Activated B cell treated with CpG ODN at 0.5 μM for 24 hours (primary cell): ENCODE measurements at regions not wholly inside any gene's neighbourhood (a gene's known extent, or its start where the extent isn't known, plus 50 kb on each side); places are given as distances from the start of the nearest gene placed in this dataset.

Source experiments
- ATAC-seq: fragments of 200-7000 bp; cut with Tn5 transposase; one replicate; pipeline ENCODE4 v1.10.0; 2021; ENCODE audit warnings: low read depth, mild to moderate bottlenecking, moderate library complexity
- CTCF ChIA-PET: fragments of 350-600 bp; sonication (Branson Sonifier 250); formaldehyde crosslinking; loops from one replicate; lab custom pipeline; 2021; ENCODE audit warnings: antibody characterized with exemption; lab: Charles Lee
- POLR2A ChIA-PET: fragments of 350-600 bp; sonication (Branson Sonifier 250); formaldehyde crosslinking; loops from one replicate; lab custom pipeline; 2021; ENCODE audit warnings: antibody characterized with exemption; lab: Charles Lee
- DNase-seq: peaks from one replicate; pipeline ENCODE4 v3.0.0; 2022
- H3K27ac Mint-ChIP-seq: one replicate; pipeline ENCODE4 v1.8.0; 2020; ENCODE audit warnings: mixed read lengths
- H3K27me3 Mint-ChIP-seq: one replicate; pipeline ENCODE4 v1.8.0; 2021; ENCODE audit warnings: mixed read lengths
- H3K36me3 Mint-ChIP-seq: one replicate; pipeline ENCODE4 v1.8.0; 2021; ENCODE audit warnings: low read depth, mixed read lengths
- H3K4me1 Mint-ChIP-seq: one replicate; pipeline ENCODE4 v1.8.0; 2021; ENCODE audit warnings: mixed read lengths
- H3K4me3 Mint-ChIP-seq: one replicate; pipeline ENCODE4 v1.8.0; 2020; ENCODE audit warnings: mild to moderate bottlenecking, mixed read lengths
- H3K9me3 Mint-ChIP-seq: one replicate; pipeline ENCODE4 v1.8.0; 2020; ENCODE audit warnings: mixed read lengths
- CTCF ChIP-seq: fragments of 200-600 bp; IDR thresholded peaks from one replicate; pipeline ENCODE4 v1.8.0; 2022; ENCODE audit warnings: antibody characterized with exemption, mild to moderate bottlenecking
- intact Hi-C: fragments of 100-400 bp; cut with micrococcal nuclease; formaldehyde crosslinking; loops from one replicate; pipeline ENCODE4 v1.15.1; 2024

- Mint-ChIP-seq H3K27ac (no peak overlapping the region), H3K4me3 (no peak overlapping the region), H3K9me3 (peaks cover under 1% of the 10 kb centered on the region), H3K36me3 (no peaks in the 10 kb centered on the region), H3K27me3 (peaks cover 18% of the 10 kb centered on the region), H3K4me1 (no peaks in the 10 kb centered on the region)
- TF ChIP-seq CTCF, result no peak
- POLR2A ChIA-PET, result interaction anchor here (0.5 kb wide), 1 partner anchor 1040 kb away, joined by 5 read pairs; no protein-coding TSS in a partner anchor
- intact Hi-C loops, result no loop called here
- DNase-seq (no peak), ATAC-seq (no peak)
- CTCF ChIA-PET, result no interaction called here
Observed at GRCh38 chr11:69956669-69957190, 121.4 kb upstream of the ANO1 start.

DNA sequence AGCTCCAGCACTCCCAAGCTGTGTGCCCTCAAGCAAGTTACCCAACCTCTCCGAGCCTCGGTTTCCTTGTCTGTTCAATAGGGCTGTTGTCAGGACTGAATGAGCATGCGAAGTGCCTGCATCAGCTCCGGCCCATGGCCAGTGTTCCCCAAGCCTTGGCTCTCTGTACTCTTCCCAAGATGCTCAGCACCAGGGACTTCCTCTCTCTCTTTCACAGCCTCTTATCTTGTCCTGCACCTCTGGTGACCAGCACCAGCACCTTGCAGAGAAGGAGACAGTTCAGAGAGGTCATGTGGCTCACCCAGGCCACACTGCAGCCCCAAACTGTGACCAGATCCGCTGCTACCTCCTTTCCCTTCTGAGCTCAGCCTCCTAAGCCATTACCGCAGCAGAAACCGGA is 120.3 kb upstream of the ANO1 start:
- ATAC-seq (no peak), DNase-seq (no peak)
- TF ChIP-seq CTCF, result no peak
- H3K4me1 Mint-ChIP-seq, result no peaks in the 10 kb centered on the region
- no peaks in the 10 kb centered on the region for H3K36me3 Mint-ChIP-seq
- ChIA-PET POLR2A (no interaction called here), CTCF (no interaction called here)
- H3K9me3 Mint-ChIP-seq, result peaks cover 2% of the 10 kb centered on the region
- no peak overlapping the region for H3K27ac Mint-ChIP-seq
- peaks cover 18% of the 10 kb centered on the region for H3K27me3 Mint-ChIP-seq
- H3K4me3 Mint-ChIP-seq, result no peak overlapping the region
- intact Hi-C loops, result no loop called here

- ATAC-seq (no peak), DNase-seq (no peak)
- intact Hi-C loops, result no loop called here
- Mint-ChIP-seq H3K9me3 (peaks cover 2% of the 10 kb centered on the region), H3K4me1 (no peaks in the 10 kb centered on the region), H3K4me3 (no peak overlapping the region), H3K27ac (no peak overlapping the region), H3K36me3 (no peaks in the 10 kb centered on the region), H3K27me3 (peaks cover 18% of the 10 kb centered on the region)
- ChIA-PET CTCF (no interaction called here), POLR2A (no interaction called here)
- TF ChIP-seq CTCF, result no peak
Observed at GRCh38 chr11:69958308-69958707, 119.8 kb upstream of the ANO1 start.

DNA sequence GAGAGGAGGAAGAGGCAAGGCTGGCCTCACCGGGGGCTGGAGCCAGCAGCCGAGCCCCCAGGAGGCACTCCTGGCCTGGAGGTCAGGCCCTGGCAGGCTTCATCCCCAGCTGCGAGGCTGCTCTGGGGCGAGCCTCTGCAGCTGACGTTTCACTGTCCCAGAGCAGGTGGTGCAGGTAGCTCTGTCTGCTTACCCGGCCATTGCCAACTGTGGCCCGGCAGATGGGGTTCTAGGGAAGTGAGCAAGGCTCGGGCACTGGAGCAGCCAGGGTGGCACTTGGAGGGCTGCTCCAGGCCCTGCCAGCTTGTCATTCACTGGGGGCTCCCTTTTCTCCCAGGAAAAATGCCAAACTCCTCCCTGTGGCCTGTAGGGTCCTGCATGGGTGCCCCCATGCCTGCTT is 118.7 kb upstream of the ANO1 start:
- H3K9me3 Mint-ChIP-seq, result peaks cover 2% of the 10 kb centered on the region
- no peak overlapping the region for H3K4me3 Mint-ChIP-seq
- intact Hi-C loops, result no loop called here
- peaks cover 20% of the 10 kb centered on the region for H3K27me3 Mint-ChIP-seq
- no peak for TF ChIP-seq CTCF
- ATAC-seq (no peak), DNase-seq (no peak)
- no peaks in the 10 kb centered on the region for H3K36me3 Mint-ChIP-seq
- POLR2A ChIA-PET, result no interaction called here
- H3K27ac Mint-ChIP-seq, result no peak overlapping the region
- CTCF ChIA-PET, result no interaction called here
- no peaks in the 10 kb centered on the region for H3K4me1 Mint-ChIP-seq

DNA sequence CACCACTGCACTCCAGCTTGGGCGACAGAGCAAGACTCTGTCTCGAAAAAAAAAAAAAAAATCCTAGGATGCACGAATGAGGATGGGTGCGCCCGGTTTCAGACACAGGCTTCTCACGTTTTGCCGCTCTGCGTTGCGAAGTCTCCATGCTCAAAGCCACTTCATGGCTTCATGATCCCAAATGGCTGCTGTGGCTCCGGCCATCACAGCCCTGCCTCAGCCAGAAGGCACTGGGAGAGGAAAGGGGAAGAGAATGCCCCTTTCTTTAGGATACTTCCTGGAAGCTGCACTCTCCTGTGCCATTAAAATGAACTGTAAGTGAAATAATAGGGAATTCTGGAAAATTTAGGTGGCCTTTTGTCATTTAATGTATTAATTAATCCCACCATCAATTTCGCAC is 116.4 kb upstream of the ANO1 start:
- CTCF ChIA-PET, result no interaction called here
- H3K9me3 Mint-ChIP-seq, result peaks cover 2% of the 10 kb centered on the region
- ATAC-seq, result no peak
- H3K36me3 Mint-ChIP-seq, result no peaks in the 10 kb centered on the region
- no peak overlapping the region for H3K27ac Mint-ChIP-seq
- H3K27me3 Mint-ChIP-seq, result peaks cover 21% of the 10 kb centered on the region
- POLR2A ChIA-PET, result interaction anchor here (0.6 kb wide), 1 partner anchor 172 kb away, joined by 5 read pairs; no protein-coding TSS in a partner anchor
- TF ChIP-seq CTCF, result no peak
- H3K4me1 Mint-ChIP-seq, result no peaks in the 10 kb centered on the region
- H3K4me3 Mint-ChIP-seq, result no peak overlapping the region
- no peak for DNase-seq
- intact Hi-C loops, result no loop called here
